ENCODE measurements at regions not wholly inside any gene's neighbourhood (a gene's known extent, or its start where the extent isn't known, plus 50 kb on each side); places are given as distances from the start of the nearest gene placed in this dataset.

DNA sequence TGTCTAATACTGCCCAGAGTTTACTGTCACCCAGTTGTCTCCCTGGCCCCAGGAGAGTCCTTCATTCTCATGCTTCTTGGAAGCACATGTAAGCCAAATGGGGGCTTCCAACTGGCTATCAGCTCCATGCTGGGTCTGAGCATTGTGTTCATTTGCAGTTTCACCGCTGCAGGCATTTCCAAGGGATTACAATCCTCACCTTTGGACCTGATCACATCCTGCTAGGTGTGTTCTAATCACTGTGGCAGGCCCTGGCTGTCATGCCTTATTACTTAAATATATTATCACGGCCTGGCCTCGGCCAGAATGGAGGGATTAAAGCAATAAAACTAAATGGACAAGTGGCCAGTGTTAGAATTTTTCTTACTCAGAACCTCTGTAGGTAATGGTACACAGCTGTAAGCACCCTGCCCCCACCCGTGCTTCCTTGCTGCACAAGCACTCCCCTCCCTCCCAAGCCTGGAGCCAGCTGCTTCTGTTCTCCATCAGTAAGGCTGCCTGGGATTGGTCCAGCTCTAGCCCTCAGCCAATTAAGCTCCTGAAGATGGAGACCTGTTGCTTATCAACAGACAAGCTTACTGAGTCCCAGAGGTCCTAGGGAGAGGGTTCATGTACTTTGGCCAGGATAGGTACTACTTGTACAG is 175.9 kb upstream of the RBM19 start:
- Histone ChIP-seq H3K36me3 (no peaks in the 10 kb centered on the region), H3K4me3 (ENCODE audit: low read depth, low read length) (no peak overlapping the region), H3K4me1 (no peaks in the 10 kb centered on the region), H3K9me3 (no peaks in the 10 kb centered on the region), H3K27me3 (no peaks in the 10 kb centered on the region)
- TF ChIP-seq, protein P1, sequence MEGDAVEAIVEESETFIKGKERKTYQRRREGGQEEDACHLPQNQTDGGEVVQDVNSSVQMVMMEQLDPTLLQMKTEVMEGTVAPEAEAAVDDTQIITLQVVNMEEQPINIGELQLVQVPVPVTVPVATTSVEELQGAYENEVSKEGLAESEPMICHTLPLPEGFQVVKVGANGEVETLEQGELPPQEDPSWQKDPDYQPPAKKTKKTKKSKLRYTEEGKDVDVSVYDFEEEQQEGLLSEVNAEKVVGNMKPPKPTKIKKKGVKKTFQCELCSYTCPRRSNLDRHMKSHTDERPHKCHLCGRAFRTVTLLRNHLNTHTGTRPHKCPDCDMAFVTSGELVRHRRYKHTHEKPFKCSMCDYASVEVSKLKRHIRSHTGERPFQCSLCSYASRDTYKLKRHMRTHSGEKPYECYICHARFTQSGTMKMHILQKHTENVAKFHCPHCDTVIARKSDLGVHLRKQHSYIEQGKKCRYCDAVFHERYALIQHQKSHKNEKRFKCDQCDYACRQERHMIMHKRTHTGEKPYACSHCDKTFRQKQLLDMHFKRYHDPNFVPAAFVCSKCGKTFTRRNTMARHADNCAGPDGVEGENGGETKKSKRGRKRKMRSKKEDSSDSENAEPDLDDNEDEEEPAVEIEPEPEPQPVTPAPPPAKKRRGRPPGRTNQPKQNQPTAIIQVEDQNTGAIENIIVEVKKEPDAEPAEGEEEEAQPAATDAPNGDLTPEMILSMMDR (IDR thresholded peaks at IDR 0.05; ENCODE audit: low read depth, low read length): no peak
- DNase-seq: peak; percentile 8

DNA sequence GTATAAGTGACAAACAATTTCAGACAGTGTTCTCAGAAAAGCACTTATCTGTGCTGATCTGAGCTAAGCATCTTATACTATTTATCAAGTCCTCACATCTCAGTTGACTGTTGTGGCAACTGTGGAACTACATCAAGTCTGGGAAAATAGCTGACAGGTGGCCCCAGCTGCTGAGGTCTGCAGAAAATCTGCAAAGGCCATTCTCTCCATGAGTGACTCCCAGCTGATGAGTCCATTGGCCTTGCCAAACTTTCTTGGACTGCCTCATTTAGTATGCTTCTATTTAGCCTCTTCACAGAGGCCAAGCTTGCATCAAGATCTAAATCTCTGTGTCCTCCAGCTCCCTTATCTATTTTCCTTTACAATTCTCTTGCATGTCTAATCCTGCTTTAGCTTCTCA is 174.5 kb upstream of the RBM19 start:
- no peaks in the 10 kb centered on the region for H3K27me3 ChIP-seq
- TF ChIP-seq, protein P1 (IDR thresholded peaks at IDR 0.05; ENCODE audit: low read depth, low read length): no peak
- H3K9me3 ChIP-seq: no peaks in the 10 kb centered on the region
- DNase-seq: no peak
- H3K36me3 ChIP-seq: no peaks in the 10 kb centered on the region
- no peaks in the 10 kb centered on the region for H3K4me1 ChIP-seq
- H3K4me3 ChIP-seq (ENCODE audit: low read depth, low read length): no peak overlapping the region

DNA sequence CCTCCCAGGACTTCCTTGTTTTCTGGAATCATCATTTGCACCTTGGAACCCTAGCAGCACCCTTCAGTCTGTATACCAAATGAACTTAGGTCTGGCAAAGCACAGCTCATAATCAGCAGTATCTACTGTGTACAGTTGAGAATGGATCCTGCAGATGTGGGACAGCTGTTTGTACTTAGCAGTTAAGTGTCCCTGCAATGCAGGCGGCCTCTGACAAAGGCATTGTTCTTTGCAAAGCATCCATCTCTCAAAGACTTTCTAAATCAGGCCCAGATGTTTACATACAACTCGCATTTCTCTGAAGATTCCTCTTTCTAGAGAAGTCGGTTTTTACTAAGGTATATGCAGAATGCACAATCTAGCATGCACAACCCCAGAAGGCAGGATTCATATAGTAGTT is 170.5 kb upstream of the RBM19 start:
- no peaks in the 10 kb centered on the region for H3K4me1 ChIP-seq
- H3K36me3 ChIP-seq: no peaks in the 10 kb centered on the region
- TF ChIP-seq, protein P1 (IDR thresholded peaks at IDR 0.05; ENCODE audit: low read depth, low read length): no peak
- no peak overlapping the region for H3K4me3 ChIP-seq (ENCODE audit: low read depth, low read length)
- no peaks in the 10 kb centered on the region for H3K27me3 ChIP-seq
- H3K9me3 ChIP-seq: no peaks in the 10 kb centered on the region
- no peak for DNase-seq

- no peaks in the 10 kb centered on the region for H3K9me3 ChIP-seq
- H3K4me1 ChIP-seq: no peaks in the 10 kb centered on the region
- no peaks in the 10 kb centered on the region for H3K36me3 ChIP-seq
- TF ChIP-seq, protein P1 (IDR thresholded peaks at IDR 0.05; ENCODE audit: low read depth, low read length): no peak
- no peaks in the 10 kb centered on the region for H3K27me3 ChIP-seq
- no peak overlapping the region for H3K4me3 ChIP-seq (ENCODE audit: low read depth, low read length)
- no peak for DNase-seq
These were observed 168.8 kb upstream of the RBM19 start for GRCh38 chr12:114134922-114135321.

DNA sequence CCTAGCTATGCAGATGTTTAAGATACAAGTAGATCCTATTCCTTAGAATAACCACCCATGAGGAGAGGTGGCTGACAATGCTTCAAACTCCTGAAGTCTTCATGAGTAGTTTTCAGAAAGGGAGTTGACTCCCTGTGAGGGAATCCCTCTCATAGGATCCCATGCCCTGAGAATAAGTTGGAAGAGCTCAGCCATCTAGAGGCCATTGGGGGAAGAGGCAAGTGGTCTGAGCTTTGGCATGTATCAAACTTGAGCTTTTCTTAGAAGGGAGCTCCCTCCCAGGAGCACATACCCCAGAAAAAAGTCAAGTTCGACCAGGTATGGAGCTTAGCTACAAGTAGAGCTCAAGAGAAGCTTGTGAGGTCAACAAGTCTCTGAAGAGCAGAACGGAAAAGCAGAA is 165.7 kb upstream of the RBM19 start:
- TF ChIP-seq, protein P1 (IDR thresholded peaks at IDR 0.05; ENCODE audit: low read depth, low read length): 0 out of 2 replicates have a peak, but pooled peaks have one; percentile 16
- no peak overlapping the region for H3K4me3 ChIP-seq (ENCODE audit: low read depth, low read length)
- H3K36me3 ChIP-seq: no peaks in the 10 kb centered on the region
- no peaks in the 10 kb centered on the region for H3K4me1 ChIP-seq
- H3K27me3 ChIP-seq: no peaks in the 10 kb centered on the region
- no peak for DNase-seq
- no peaks in the 10 kb centered on the region for H3K9me3 ChIP-seq

DNA sequence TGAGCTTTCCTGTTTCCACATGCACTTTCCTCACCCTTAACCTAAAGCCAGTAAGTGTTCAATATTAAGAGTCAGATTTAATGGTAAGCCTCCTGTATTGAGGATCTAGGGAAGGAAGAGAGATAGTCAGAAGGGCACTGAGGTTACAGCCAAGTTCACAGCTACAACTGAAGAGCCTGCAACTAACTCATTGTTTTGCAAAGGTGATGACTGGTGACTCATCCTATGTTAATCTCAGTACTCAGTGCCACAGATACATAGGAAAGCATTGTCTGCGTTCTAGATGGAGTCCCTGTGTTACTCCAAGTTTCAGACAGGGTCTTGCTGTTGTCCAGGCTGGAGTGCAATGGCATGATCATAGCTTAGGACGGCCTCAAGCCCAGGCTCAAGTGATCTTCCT is 157.0 kb upstream of the RBM19 start:
- Histone ChIP-seq H3K27me3 (no peaks in the 10 kb centered on the region), H3K9me3 (no peaks in the 10 kb centered on the region), H3K4me3 (ENCODE audit: low read depth, low read length) (no peak overlapping the region), H3K4me1 (no peaks in the 10 kb centered on the region), H3K36me3 (no peaks in the 10 kb centered on the region)
- DNase-seq: no peak
- TF ChIP-seq, protein P1 (IDR thresholded peaks at IDR 0.05; ENCODE audit: low read depth, low read length): no peak

All from BE2C (cell line).